GM23338 (cell line): ENCODE measurements at regions not wholly inside any gene's neighbourhood (a gene's known extent, or its start where the extent isn't known, plus 50 kb on each side); places are given as distances from the start of the nearest gene placed in this dataset.

Source experiments
- ATAC-seq: fragments of 200-7000 bp; cut with Tn5 transposase; 3 replicates; pipeline ENCODE4 v1.9.1; 2020
- DNase-seq: peaks from one replicate; pipeline ENCODE4 v3.0.0-alpha.2; 2015; ENCODE audit warnings: low spot score
- H2AFZ ChIP-seq: fragments of 200-600 bp; sonication (generic); 2 replicates; pipeline ENCODE4 v1.8.0; 2016; ENCODE audit warnings: antibody characterized with exemption, mild to moderate bottlenecking, moderate library complexity
- H3F3A ChIP-seq: fragments of 200-600 bp; sonication (generic); replicated peaks from 2 replicates; pipeline ENCODE4 v1.8.0; 2017; ENCODE audit warnings: antibody characterized with exemption, mixed run types, low read depth
- H3K27ac ChIP-seq: fragments of 200-600 bp; sonication (generic); 2 replicates; pipeline ENCODE4 v1.6.1; 2016; ENCODE audit warnings: low read depth
- H3K27me3 ChIP-seq: fragments of 200-600 bp; sonication (generic); 2 replicates; pipeline ENCODE4 v1.8.0; 2016; ENCODE audit warnings: mild to moderate bottlenecking, mixed run types, moderate library complexity; ENCODE audit not compliant: insufficient read depth
- H3K36me3 ChIP-seq: fragments of 200-600 bp; sonication (generic); 2 replicates; pipeline ENCODE4 v1.8.0; 2016; ENCODE audit warnings: mild to moderate bottlenecking; ENCODE audit not compliant: insufficient read depth
- H3K4me1 ChIP-seq: fragments of 200-600 bp; sonication (generic); 2 replicates; pipeline ENCODE4 v1.8.0; 2016; ENCODE audit warnings: mild to moderate bottlenecking, moderate library complexity; ENCODE audit not compliant: insufficient read depth
- H3K4me2 ChIP-seq: fragments of 200-600 bp; sonication (generic); 2 replicates; pipeline ENCODE4 v1.7.1; 2017; ENCODE audit warnings: mixed run types
- H3K4me3 ChIP-seq: fragments of 200-600 bp; sonication (generic); 2 replicates; pipeline ENCODE4 v1.6.1; 2016; ENCODE audit warnings: mixed run types
- H3K79me2 ChIP-seq: fragments of 200-600 bp; sonication (generic); replicated peaks from 2 replicates; pipeline ENCODE4 v1.8.0; 2017; ENCODE audit warnings: mild to moderate bottlenecking; ENCODE audit not compliant: insufficient read depth
- H3K9me2 ChIP-seq: fragments of 200-600 bp; sonication (generic); 2 replicates; pipeline ENCODE4 v1.8.0; 2017; ENCODE audit not compliant: insufficient read depth
- H4K20me1 ChIP-seq: fragments of 200-600 bp; sonication (generic); replicated peaks from 2 replicates; pipeline ENCODE4 v1.8.0; 2017; ENCODE audit warnings: mild to moderate bottlenecking; ENCODE audit not compliant: insufficient read depth
- H3K27ac Mint-ChIP-seq: 2 replicates; pipeline ENCODE4 v1.8.0; 2020; ENCODE audit warnings: inconsistent platforms, mild to moderate bottlenecking, moderate library complexity, mixed read lengths
- H3K27me3 Mint-ChIP-seq: 3 replicates; pipeline ENCODE4 v1.8.0; 2022; ENCODE audit warnings: low read depth, mild to moderate bottlenecking, moderate library complexity, mixed read lengths, inconsistent platforms; ENCODE audit not compliant: insufficient read depth, poor library complexity
- H3K36me3 Mint-ChIP-seq: 3 replicates; pipeline ENCODE4 v1.8.0; 2021; ENCODE audit warnings: low read depth, mild to moderate bottlenecking, inconsistent platforms, moderate library complexity, mixed read lengths
- H3K4me1 Mint-ChIP-seq: 3 replicates; pipeline ENCODE4 v1.8.0; 2020; ENCODE audit warnings: mild to moderate bottlenecking, inconsistent platforms, mixed read lengths
- H3K4me3 Mint-ChIP-seq: 3 replicates; pipeline ENCODE4 v1.8.0; 2021; ENCODE audit warnings: moderate library complexity, mild to moderate bottlenecking, inconsistent platforms, mixed read lengths
- H3K9me3 Mint-ChIP-seq: 3 replicates; pipeline ENCODE4 v1.8.0; 2020; ENCODE audit warnings: moderate library complexity, mild to moderate bottlenecking, inconsistent platforms, mixed read lengths
- CREB1 ChIP-seq: fragments of 250-450 bp; sonication (Bioruptor Pico); IDR thresholded peaks from 2 replicates; pipeline ENCODE4 v1.5.0; 2020; ENCODE audit warnings: low read depth, mild to moderate bottlenecking, moderate library complexity
- CTCF ChIP-seq, 2 experiments: fragments of 200-600 bp in 1 of 2; sonication (generic) in 1 of 2; conservative IDR thresholded peaks; 2 replicates each; pipeline versions ENCODE4 v1.5.1 to v1.6.1; 2016 to 2017; ENCODE audit warnings: antibody characterized with exemption in 2 of 2, low read depth in 2 of 2, mild to moderate bottlenecking in 2 of 2, moderate library complexity in 1 of 2
- ETS1 ChIP-seq: IDR thresholded peaks from 2 replicates; pipeline ENCODE4 v1.6.1; 2016; ENCODE audit warnings: antibody characterized with exemption
- EZH2 ChIP-seq: fragments of 200-600 bp; sonication (generic); IDR thresholded peaks from one replicate; pipeline ENCODE4 v1.8.0; 2017; ENCODE audit warnings: antibody characterized with exemption, mild to moderate bottlenecking, low read depth; ENCODE audit not compliant: unreplicated experiment
- EZH2phosphoT487 ChIP-seq: fragments of 200-600 bp; sonication (generic); IDR thresholded peaks from one replicate; pipeline ENCODE4 v1.8.1; 2018; ENCODE audit warnings: antibody characterized with exemption; ENCODE audit not compliant: unreplicated experiment
- JUNB ChIP-seq: IDR thresholded peaks from one replicate; pipeline ENCODE4 v1.6.1; 2016; ENCODE audit warnings: antibody characterized with exemption; ENCODE audit not compliant: unreplicated experiment
- NANOG ChIP-seq: IDR thresholded peaks from 2 replicates; pipeline ENCODE4 v1.6.1; 2016; ENCODE audit warnings: antibody characterized with exemption, borderline replicate concordance
- POLR2AphosphoS5 ChIP-seq: IDR thresholded peaks from 2 replicates; pipeline ENCODE4 v1.6.1; 2016; ENCODE audit warnings: antibody characterized with exemption, low read depth
- REST ChIP-seq: IDR thresholded peaks from one replicate; pipeline ENCODE4 v1.6.1; 2018; ENCODE audit warnings: antibody characterized with exemption; ENCODE audit not compliant: unreplicated experiment
- STAT1 ChIP-seq: IDR thresholded peaks from one replicate; pipeline ENCODE4 v1.6.1; 2016; ENCODE audit warnings: antibody characterized with exemption; ENCODE audit not compliant: unreplicated experiment
- ZNF114 ChIP-seq: fragments of 250-450 bp; sonication (Bioruptor Pico); IDR thresholded peaks from 2 replicates; pipeline ENCODE4 v1.5.0; 2020; ENCODE audit warnings: mild to moderate bottlenecking, moderate library complexity
- ZNF331 ChIP-seq: fragments of 250-450 bp; sonication (Bioruptor Pico); IDR thresholded peaks from 2 replicates; pipeline ENCODE4 v1.5.0; 2020; ENCODE audit warnings: low read depth, mild to moderate bottlenecking, moderate library complexity
- TF ChIP-seq, protein P1 (sequence below): fragments of 250-450 bp; sonication (Bioruptor Pico); IDR thresholded peaks from 2 replicates; pipeline ENCODE4 v1.5.0; 2020; ENCODE audit warnings: mild to moderate bottlenecking, moderate library complexity

DNA sequence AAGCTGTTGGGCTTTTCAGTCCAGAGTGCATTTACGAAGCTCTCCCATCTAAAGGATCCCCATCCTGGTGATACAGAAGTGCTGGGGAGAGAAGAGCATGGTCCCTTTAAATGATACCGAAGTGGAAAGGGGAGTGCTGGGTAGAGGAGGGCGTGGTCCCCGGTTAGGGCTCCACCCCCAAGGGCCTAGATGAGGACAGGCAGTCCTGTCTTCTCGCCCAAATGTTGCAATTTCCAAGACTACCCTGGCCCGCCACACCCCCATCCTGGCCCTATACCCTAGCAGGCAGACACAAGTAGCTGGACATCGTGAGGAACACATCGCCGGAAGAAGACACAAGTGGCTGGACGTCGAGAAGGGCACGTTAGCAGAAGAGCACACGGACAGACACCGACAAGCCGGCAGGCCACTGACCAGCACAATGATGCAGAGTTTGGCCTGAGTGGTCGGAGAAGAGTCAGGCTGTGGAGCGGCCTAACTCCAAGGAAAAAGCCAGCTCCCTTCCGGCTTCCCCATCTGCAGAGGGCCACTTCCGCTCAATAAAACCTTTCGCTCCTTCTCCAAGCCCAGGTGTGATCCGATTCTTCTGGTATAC lies 439.5 kb upstream of the NRP1 start:
- peaks cover 3% of the 10 kb centered on the region for H3K27me3 Mint-ChIP-seq
- H3K4me1 ChIP-seq, result peaks cover 26% of the 10 kb centered on the region
- TF ChIP-seq ETS1, result no peak
- TF ChIP-seq EZH2, result no peak
- no peak for TF ChIP-seq EZH2phosphoT487
- no peak for TF ChIP-seq CTCF (conservative IDR thresholded peaks at IDR 0.05; ENCODE audit: low read depth in 2 of 2)
- TF ChIP-seq POLR2AphosphoS5, result no peak
- TF ChIP-seq REST, result no peak
- TF ChIP-seq STAT1, result no peak
- TF ChIP-seq JUNB, result no peak
- no peak for TF ChIP-seq ZNF331 (CRISPR knock-in tag)
- no peak for TF ChIP-seq ZNF114
- no peak for TF ChIP-seq NANOG
- TF ChIP-seq, protein P1, sequence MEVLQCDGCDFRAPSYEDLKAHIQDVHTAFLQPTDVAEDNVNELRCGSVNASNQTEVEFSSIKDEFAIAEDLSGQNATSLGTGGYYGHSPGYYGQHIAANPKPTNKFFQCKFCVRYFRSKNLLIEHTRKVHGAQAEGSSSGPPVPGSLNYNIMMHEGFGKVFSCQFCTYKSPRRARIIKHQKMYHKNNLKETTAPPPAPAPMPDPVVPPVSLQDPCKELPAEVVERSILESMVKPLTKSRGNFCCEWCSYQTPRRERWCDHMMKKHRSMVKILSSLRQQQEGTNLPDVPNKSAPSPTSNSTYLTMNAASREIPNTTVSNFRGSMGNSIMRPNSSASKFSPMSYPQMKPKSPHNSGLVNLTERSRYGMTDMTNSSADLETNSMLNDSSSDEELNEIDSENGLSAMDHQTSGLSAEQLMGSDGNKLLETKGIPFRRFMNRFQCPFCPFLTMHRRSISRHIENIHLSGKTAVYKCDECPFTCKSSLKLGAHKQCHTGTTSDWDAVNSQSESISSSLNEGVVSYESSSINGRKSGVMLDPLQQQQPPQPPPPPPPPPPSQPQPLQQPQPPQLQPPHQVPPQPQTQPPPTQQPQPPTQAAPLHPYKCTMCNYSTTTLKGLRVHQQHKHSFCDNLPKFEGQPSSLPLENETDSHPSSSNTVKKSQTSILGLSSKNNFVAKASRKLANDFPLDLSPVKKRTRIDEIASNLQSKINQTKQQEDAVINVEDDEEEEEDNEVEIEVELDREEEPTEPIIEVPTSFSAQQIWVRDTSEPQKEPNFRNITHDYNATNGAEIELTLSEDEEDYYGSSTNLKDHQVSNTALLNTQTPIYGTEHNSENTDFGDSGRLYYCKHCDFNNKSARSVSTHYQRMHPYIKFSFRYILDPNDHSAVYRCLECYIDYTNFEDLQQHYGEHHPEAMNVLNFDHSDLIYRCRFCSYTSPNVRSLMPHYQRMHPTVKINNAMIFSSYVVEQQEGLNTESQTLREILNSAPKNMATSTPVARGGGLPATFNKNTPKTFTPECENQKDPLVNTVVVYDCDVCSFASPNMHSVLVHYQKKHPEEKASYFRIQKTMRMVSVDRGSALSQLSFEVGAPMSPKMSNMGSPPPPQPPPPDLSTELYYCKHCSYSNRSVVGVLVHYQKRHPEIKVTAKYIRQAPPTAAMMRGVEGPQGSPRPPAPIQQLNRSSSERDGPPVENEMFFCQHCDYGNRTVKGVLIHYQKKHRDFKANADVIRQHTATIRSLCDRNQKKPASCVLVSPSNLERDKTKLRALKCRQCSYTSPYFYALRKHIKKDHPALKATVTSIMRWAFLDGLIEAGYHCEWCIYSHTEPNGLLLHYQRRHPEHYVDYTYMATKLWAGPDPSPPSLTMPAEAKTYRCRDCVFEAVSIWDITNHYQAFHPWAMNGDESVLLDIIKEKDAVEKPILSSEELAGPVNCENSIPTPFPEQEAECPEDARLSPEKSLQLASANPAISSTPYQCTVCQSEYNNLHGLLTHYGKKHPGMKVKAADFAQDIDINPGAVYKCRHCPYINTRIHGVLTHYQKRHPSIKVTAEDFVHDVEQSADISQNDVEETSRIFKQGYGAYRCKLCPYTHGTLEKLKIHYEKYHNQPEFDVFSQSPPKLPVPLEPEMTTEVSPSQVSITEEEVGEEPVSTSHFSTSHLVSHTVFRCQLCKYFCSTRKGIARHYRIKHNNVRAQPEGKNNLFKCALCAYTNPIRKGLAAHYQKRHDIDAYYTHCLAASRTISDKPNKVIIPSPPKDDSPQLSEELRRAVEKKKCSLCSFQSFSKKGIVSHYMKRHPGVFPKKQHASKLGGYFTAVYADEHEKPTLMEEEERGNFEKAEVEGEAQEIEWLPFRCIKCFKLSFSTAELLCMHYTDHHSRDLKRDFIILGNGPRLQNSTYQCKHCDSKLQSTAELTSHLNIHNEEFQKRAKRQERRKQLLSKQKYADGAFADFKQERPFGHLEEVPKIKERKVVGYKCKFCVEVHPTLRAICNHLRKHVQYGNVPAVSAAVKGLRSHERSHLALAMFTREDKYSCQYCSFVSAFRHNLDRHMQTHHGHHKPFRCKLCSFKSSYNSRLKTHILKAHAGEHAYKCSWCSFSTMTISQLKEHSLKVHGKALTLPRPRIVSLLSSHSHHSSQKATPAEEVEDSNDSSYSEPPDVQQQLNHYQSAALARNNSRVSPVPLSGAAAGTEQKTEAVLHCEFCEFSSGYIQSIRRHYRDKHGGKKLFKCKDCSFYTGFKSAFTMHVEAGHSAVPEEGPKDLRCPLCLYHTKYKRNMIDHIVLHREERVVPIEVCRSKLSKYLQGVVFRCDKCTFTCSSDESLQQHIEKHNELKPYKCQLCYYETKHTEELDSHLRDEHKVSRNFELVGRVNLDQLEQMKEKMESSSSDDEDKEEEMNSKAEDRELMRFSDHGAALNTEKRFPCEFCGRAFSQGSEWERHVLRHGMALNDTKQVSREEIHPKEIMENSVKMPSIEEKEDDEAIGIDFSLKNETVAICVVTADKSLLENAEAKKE (CRISPR knock-in tag), result no peak
- no peak for TF ChIP-seq CREB1 (CRISPR knock-in tag)
- DNase-seq (no peak), ATAC-seq (no peak; the same call in 1 of the 3 replicates)
- peak overlapping the region; percentile 1 for H2AFZ ChIP-seq
- H3K27ac Mint-ChIP-seq, result peak overlapping the region; percentile 26; the same call in 1 of the 2 replicates
- peak overlapping the region; percentile 86 for H3K27ac ChIP-seq
- H3F3A ChIP-seq, result peaks cover 15% of the 10 kb centered on the region; the same call in 1 of the 2 replicates
- H3K4me3 ChIP-seq, result no peak overlapping the region
- no peaks in the 10 kb centered on the region for H4K20me1 ChIP-seq
- H3K4me2 ChIP-seq, result peak overlapping the region; percentile 20
- H3K36me3 Mint-ChIP-seq, result no peaks in the 10 kb centered on the region; the same call in 2 of the 3 replicates
- peaks cover 33% of the 10 kb centered on the region for H3K9me2 ChIP-seq
- H3K79me2 ChIP-seq, result no peaks in the 10 kb centered on the region
- H3K4me1 Mint-ChIP-seq, result peaks cover 26% of the 10 kb centered on the region
- no peaks in the 10 kb centered on the region for H3K9me3 Mint-ChIP-seq
- no peak overlapping the region for H3K4me3 Mint-ChIP-seq
- no peaks in the 10 kb centered on the region for H3K36me3 ChIP-seq
- H3K27me3 ChIP-seq, result no peaks in the 10 kb centered on the region
